NCI-H446 (cell line): ENCODE measurements at regions not wholly inside any gene's neighbourhood (a gene's known extent, or its start where the extent isn't known, plus 50 kb on each side); places are given as distances from the start of the nearest gene placed in this dataset.

Experiments
- DNase-seq, 2 experiments: peaks; one replicate each; lab custom pipeline; 2025; lab: John Stamatoyannopoulos, UW

GRCh38 chr3:71849681-71850080 is 64.7 kb upstream of the PROK2 start:
- DNase-seq = no peak

- no peak for DNase-seq
Measured at GRCh38 chr3:71847794-71848193, 62.8 kb upstream of the PROK2 start.

GRCh38 chr3:71846185-71846584 is 61.2 kb upstream of the PROK2 start:
- no peak for DNase-seq

GRCh38 chr3:71843071-71843470 is 58.1 kb upstream of the PROK2 start:
- no peak for DNase-seq

- no peak for DNase-seq
Measured at GRCh38 chr3:71838406-71838805, 53.5 kb upstream of the PROK2 start.
